GM18909 (cell line): ENCODE measurements at regions not wholly inside any gene's neighbourhood (a gene's known extent, or its start where the extent isn't known, plus 50 kb on each side); places are given as distances from the start of the nearest gene placed in this dataset.

Experiments
- ATAC-seq: cut with Tn5 transposase; IDR thresholded peaks from one replicate; pipeline ENCODE4 v1.9.1; 2021; ENCODE audit warnings: mild to moderate bottlenecking; ENCODE audit not compliant: unreplicated experiment, poor library complexity

- ATAC-seq = no peak
Observed at GRCh38 chr14:101499513-101499912, 61.8 kb upstream of the DIO3 start.

DNA sequence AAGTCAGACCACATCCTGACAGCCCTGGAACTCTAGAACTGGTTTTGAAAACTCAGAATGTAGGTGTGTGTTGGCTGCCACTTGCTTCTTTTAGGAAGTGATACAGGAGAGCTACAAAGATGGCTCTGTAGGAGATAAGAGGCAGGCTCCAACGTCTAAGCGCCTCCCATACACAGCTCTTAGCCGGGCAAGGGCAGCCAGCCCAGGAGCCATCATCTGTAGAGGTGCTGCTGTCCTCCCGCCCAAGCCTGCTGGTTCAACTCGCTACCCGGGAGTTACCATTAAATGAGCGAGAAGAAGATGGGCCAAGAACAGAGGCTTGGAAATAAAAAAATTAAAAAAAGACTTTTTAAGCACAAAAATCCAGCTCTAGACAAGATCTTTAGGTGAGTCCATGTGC, 61.2 kb upstream of the DIO3 start:
- ATAC-seq = no peak

GRCh38 chr14:101500681-101501080, 60.6 kb upstream of the DIO3 start:
- no peak for ATAC-seq

GRCh38 chr14:101501341-101501740, 60.0 kb upstream of the DIO3 start:
- no peak for ATAC-seq

GRCh38 chr14:101501858-101502615, 59.3 kb upstream of the DIO3 start:
- no peak for ATAC-seq

DNA sequence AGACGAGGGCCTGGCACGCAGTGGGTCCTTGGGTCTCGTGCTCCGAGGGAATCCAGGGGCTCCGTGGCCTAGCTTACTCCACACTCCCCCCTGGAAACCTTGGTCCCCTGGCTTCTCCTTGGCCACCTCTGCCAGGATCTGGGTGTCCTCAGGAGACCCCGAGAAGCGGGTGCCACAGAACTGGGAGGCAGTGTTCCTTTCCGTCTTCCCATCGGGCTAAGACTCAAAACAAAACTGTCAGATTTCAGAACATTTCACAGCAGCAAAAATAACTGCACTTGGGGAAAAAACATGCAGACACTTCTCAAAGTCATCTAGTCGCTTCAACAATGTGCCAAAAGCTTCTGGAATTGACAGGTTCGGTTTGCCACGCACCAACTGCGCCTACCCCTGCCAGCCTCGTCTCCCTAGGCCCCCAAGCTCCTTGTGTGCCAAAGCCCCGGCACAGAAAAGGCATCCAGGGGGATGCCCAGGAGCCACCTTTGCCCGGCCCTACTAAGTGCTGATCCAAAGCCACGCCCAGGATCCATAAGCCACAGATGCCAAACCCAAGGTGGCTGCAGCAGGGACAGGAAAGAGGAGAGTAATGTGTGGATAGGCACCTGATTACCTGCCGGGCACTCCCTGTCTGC, 58.4 kb upstream of the DIO3 start:
- no peak for ATAC-seq

- ATAC-seq = no peak
Observed at GRCh38 chr14:101503431-101504095, 57.7 kb upstream of the DIO3 start.

- no peak for ATAC-seq
Observed at GRCh38 chr14:101504096-101504948, 57.0 kb upstream of the DIO3 start.

DNA sequence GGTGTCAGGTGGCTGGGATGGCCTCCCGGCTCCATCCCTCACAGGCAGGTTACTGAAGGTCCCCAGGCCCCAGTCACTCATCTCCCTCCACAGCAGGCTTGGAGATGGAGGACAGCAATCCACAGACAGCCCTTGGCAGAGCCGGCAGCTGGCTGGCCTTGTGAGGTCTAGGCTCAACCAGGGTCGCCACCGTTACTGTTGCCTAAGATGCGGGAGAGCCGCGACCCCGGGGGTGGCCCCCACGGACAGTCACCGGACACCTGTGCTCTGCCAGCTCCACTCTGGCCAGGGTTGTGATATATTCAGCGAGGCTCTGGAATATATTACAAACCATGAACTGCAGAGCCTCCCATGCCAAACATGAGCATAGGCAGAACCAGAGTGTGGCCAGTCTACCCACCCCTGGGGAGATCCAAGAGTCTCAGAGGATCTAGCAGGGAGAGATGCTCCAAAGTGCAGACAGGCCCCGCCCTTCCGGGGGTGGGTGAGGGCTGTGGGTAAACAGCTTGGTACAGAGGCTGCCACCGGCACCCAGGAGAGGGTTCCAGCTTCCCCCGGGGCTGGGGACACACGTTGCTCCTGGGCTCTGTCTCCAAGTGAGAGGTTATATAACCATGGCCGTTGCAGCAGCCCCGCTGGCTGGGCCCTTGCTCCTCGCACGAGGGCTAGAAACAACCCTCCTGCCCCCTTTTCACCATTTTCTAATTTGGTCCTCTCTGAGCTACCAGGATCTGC, 55.9 kb upstream of the DIO3 start:
- no peak for ATAC-seq

- no peak for ATAC-seq
Observed at GRCh38 chr14:101506211-101506925, 54.9 kb upstream of the DIO3 start.

GRCh38 chr14:101506926-101507835, 54.1 kb upstream of the DIO3 start:
- ATAC-seq = no peak

- no peak for ATAC-seq
Observed at GRCh38 chr14:101507836-101508150, 53.5 kb upstream of the DIO3 start.

- ATAC-seq = no peak
Observed at GRCh38 chr14:101508196-101508947, 52.9 kb upstream of the DIO3 start.

- ATAC-seq = no peak
Observed at GRCh38 chr14:101508948-101509729, 52.2 kb upstream of the DIO3 start.

DNA sequence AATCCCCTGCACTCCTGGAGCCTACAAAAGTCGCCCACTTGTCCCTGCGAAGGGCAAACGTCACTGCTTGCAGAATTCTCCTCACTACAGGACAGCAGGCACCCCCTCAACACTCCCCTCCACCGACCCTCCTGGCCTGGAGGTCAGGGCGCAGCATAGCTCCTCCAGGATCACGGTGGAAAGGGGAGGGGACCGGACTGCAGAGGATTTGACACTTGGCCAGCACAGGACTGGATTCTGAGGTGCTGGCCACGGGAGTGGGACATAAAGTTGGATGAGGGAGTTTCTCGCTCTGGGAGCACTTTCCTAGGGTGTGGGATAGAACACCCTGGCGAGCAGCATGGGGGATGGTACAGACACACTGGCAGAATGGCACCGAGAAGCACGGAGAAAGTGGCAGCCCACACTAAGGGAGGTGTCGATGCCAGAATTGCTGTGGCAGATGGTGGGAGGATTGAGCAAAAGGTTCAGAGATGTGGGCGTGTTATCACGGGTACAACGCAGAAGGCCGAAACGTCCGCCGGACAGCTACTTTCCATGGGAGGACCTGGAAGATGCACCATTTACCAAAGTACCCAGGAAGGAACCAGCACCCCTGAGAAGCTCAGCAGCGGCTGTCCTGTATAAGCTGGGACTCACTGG, 51.4 kb upstream of the DIO3 start:
- ATAC-seq = no peak

DNA sequence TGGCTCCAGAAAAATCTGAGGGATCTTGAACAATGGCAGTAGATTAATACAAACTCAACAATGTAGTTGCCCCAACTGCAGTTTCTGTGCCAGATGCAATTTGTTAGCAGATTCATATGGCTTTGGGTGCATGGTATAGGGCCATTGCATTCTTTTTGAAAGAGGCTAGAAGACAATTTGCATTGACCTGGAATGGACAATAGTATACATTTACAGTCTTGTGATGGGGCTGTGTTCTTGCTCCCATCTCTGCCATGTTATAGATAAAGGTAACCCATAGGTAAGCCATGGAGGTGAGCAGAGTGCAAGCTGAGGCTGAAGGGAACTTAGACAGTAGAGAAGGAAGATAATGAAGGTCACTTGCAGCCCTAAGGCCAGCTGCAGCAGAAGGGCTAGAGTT, 50.1 kb upstream of the DIO3 start:
- ATAC-seq = no peak
